ENCODE measurements at regions not wholly inside any gene's neighbourhood (a gene's known extent, or its start where the extent isn't known, plus 50 kb on each side); places are given as distances from the start of the nearest gene placed in this dataset.

DNA sequence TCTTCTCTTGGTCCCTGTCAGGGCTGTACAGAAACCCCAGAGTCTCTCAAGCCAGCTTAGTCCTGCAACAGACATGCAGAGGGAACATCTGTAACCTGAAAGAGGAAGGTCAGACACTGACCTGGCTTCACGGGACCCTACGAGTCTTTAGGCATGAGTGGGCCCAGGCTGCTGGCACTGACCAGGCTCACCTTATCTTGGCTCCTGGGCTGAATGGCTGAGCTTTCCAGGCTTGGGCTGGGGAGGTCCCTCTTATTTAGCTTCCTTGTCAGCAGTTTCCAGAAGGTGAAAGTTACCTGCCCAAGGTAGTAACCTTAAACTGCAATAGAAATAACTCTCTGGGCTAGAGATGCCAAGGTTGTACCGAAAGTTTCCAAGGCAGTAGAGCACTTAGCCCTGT, 58.4 kb upstream of the FUT8 start:
- TF ChIP-seq, protein P1, sequence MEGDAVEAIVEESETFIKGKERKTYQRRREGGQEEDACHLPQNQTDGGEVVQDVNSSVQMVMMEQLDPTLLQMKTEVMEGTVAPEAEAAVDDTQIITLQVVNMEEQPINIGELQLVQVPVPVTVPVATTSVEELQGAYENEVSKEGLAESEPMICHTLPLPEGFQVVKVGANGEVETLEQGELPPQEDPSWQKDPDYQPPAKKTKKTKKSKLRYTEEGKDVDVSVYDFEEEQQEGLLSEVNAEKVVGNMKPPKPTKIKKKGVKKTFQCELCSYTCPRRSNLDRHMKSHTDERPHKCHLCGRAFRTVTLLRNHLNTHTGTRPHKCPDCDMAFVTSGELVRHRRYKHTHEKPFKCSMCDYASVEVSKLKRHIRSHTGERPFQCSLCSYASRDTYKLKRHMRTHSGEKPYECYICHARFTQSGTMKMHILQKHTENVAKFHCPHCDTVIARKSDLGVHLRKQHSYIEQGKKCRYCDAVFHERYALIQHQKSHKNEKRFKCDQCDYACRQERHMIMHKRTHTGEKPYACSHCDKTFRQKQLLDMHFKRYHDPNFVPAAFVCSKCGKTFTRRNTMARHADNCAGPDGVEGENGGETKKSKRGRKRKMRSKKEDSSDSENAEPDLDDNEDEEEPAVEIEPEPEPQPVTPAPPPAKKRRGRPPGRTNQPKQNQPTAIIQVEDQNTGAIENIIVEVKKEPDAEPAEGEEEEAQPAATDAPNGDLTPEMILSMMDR (IDR thresholded peaks at IDR 0.05; ENCODE audit: unreplicated experiment) = no peak
- ChIA-PET POLR2A (interaction anchor here (0.6 to 2.8 kb wide), 3 partner anchors 10 to 115 kb away, joined by 3 to 9 read pairs (median 3); no protein-coding TSS in a partner anchor), CTCF (interaction anchor here (0.6 to 1.9 kb wide), 4 partner anchors 10 to 127 kb away, joined by 3 to 7 read pairs (median 4); partner anchors contain the start of gene FUT8)
- H3K4me3 Mint-ChIP-seq (ENCODE audit: unreplicated experiment) = no peak overlapping the region
- H3K27ac Mint-ChIP-seq (ENCODE audit: low read depth, unreplicated experiment) = no peak overlapping the region
- no TSS peak for BruUV-seq (replicated peaks)
- intact Hi-C loops (cut with micrococcal nuclease) = no loop called here
- no peaks in the 10 kb centered on the region for H3K36me3 Mint-ChIP-seq (ENCODE audit: insufficient read depth, unreplicated experiment)
- no peaks in the 10 kb centered on the region for H3K27me3 Mint-ChIP-seq (ENCODE audit: insufficient read depth, unreplicated experiment)
- DNase-seq (ENCODE audit: unreplicated experiment) = no peak
- peaks cover 36% of the 10 kb centered on the region for H3K4me1 Mint-ChIP-seq (ENCODE audit: insufficient read depth, unreplicated experiment)
- H3K9me3 Mint-ChIP-seq (ENCODE audit: unreplicated experiment) = no peaks in the 10 kb centered on the region

DNA sequence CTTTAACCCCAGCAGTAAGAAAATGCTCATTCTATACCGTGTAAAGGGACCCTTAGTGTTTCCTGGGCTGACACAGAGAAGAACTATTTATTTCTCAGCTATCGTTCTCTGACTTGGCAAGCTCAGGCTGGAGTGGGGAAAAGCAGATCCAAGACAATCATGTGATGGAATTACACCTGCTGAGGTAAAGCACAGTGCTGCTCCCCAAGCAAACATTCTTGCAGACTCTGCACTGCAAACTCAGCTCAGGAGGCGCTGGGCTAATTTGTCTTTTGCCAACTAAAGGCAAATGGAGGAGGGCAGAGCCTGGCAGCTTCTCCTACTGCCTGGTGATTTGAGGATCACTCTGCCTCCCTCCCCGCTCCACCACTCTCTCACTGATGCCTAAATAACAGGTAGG, 57.8 kb upstream of the FUT8 start:
- no TSS peak for BruUV-seq (replicated peaks)
- no peak overlapping the region for H3K4me3 Mint-ChIP-seq (ENCODE audit: unreplicated experiment)
- CTCF ChIA-PET = interaction anchor here (0.6 to 1.9 kb wide), 4 partner anchors 11 to 128 kb away, joined by 3 to 7 read pairs (median 4); partner anchors contain the start of gene FUT8
- H3K27ac Mint-ChIP-seq (ENCODE audit: low read depth, unreplicated experiment) = no peak overlapping the region
- TF ChIP-seq, protein P1 (IDR thresholded peaks at IDR 0.05; ENCODE audit: unreplicated experiment) = no peak
- no peaks in the 10 kb centered on the region for H3K9me3 Mint-ChIP-seq (ENCODE audit: unreplicated experiment)
- peaks cover 38% of the 10 kb centered on the region for H3K4me1 Mint-ChIP-seq (ENCODE audit: insufficient read depth, unreplicated experiment)
- no peaks in the 10 kb centered on the region for H3K27me3 Mint-ChIP-seq (ENCODE audit: insufficient read depth, unreplicated experiment)
- intact Hi-C loops (cut with micrococcal nuclease) = loop anchor here (5.0 kb wide), 2 partner anchors 58 to 192 kb away; partner anchors contain the start of gene FUT8
- no peaks in the 10 kb centered on the region for H3K36me3 Mint-ChIP-seq (ENCODE audit: insufficient read depth, unreplicated experiment)
- POLR2A ChIA-PET = interaction anchor here (1.5 to 2.8 kb wide), 2 partner anchors 11 to 56 kb away, joined by 3 to 9 read pairs; no protein-coding TSS in a partner anchor
- DNase-seq (ENCODE audit: unreplicated experiment) = no peak

DNA sequence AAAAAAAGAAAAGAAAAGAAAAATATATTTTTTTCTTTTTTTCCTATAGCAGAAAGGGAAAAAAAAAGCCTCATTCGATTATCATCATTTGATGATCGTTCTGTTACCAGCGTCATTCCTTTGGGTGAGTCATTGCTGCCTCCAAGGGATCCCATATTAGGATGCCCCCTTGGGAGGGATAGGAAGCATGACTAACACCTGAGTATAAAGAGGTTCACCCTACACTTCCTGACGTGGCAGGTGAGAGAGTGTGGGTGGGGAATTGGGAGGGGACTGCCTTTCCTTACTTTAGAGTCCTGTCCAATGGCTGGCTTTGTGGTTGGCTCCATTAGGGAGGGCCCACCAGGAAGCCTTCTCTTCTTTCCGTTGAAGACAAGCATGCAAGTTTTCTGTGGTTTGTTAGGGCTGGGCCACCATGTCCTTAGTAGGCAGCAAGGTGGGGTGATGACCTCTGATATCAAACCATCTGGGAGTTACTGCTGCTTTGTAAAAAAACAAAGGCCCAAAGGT, 56.1 kb upstream of the FUT8 start:
- CTCF ChIA-PET = interaction anchor here (1.1 to 1.3 kb wide), 4 partner anchors 22 to 192 kb away, joined by 3 to 5 read pairs (median 4); no protein-coding TSS in a partner anchor

DNA sequence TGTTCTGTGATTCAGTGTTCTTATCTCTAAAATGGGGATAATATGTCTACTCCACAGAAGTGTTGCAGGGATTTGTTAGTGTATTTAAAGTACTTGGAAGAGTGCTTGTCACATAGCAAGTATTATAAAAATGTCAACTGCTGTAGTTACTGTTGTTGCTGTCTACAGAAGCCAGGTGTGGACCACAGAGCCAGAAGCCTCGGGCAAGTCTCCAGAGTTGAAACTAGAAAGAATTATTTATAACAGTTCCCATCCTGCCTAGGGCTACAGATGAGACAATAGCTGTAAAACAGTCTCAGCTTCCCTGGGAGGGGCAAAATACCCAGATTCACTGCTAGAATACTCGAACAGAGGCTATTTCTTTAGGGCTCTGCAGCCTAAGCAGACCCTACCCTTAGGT, 55.4 kb upstream of the FUT8 start:
- peak overlapping the region; percentile 39 for H3K4me3 Mint-ChIP-seq (ENCODE audit: unreplicated experiment)
- H3K9me3 Mint-ChIP-seq (ENCODE audit: unreplicated experiment) = no peaks in the 10 kb centered on the region
- intact Hi-C loops (cut with micrococcal nuclease) = loop anchor here (5.0 kb wide), 2 partner anchors 55 to 195 kb away; partner anchors contain the start of gene FUT8
- BruUV-seq (replicated peaks) = no TSS peak
- H3K27me3 Mint-ChIP-seq (ENCODE audit: insufficient read depth, unreplicated experiment) = no peaks in the 10 kb centered on the region
- H3K27ac Mint-ChIP-seq (ENCODE audit: low read depth, unreplicated experiment) = peak overlapping the region; percentile 88
- H3K4me1 Mint-ChIP-seq (ENCODE audit: insufficient read depth, unreplicated experiment) = peaks cover 42% of the 10 kb centered on the region
- peak; percentile 54 for DNase-seq (ENCODE audit: unreplicated experiment)
- TF ChIP-seq, protein P1 (IDR thresholded peaks at IDR 0.05; ENCODE audit: unreplicated experiment) = no peak
- POLR2A ChIA-PET = interaction anchor here (0.9 to 3.0 kb wide), 2 partner anchors 55 to 57 kb away, joined by 3 to 14 read pairs; no protein-coding TSS in a partner anchor
- no peaks in the 10 kb centered on the region for H3K36me3 Mint-ChIP-seq (ENCODE audit: insufficient read depth, unreplicated experiment)
- CTCF ChIA-PET = no interaction called here

More for the DNA sequence above, 56.1 kb upstream of the FUT8 start:
- Mint-ChIP-seq H3K27ac (ENCODE audit: low read depth, unreplicated experiment) (peak overlapping the region; percentile 88), H3K4me1 (ENCODE audit: insufficient read depth, unreplicated experiment) (peaks cover 42% of the 10 kb centered on the region), H3K36me3 (ENCODE audit: insufficient read depth, unreplicated experiment) (no peaks in the 10 kb centered on the region), H3K4me3 (ENCODE audit: unreplicated experiment) (peak overlapping the region; percentile 39), H3K9me3 (ENCODE audit: unreplicated experiment) (no peaks in the 10 kb centered on the region), H3K27me3 (ENCODE audit: insufficient read depth, unreplicated experiment) (no peaks in the 10 kb centered on the region)
- POLR2A ChIA-PET = interaction anchor here (0.8 to 3.0 kb wide), 2 partner anchors 55 to 472 kb away, joined by 3 to 14 read pairs; no protein-coding TSS in a partner anchor
- TF ChIP-seq, protein P1 (IDR thresholded peaks at IDR 0.05; ENCODE audit: unreplicated experiment) = no peak
- no TSS peak for BruUV-seq (replicated peaks)
- peak; percentile 99 for DNase-seq (ENCODE audit: unreplicated experiment)
- intact Hi-C loops (cut with micrococcal nuclease) = loop anchor here (1.0 to 5.0 kb wide), 3 partner anchors 56 to 194 kb away; partner anchors contain the start of gene FUT8

Data from MCF 10A (cell line).